Skeletal muscle satellite cell (primary cell): ENCODE measurements at regions not wholly inside any gene's neighbourhood (a gene's known extent, or its start where the extent isn't known, plus 50 kb on each side); places are given as distances from the start of the nearest gene placed in this dataset.
"Not testable (repeated sequence)": the region's sequence is repeated elsewhere in the genome, so short reads cannot be mapped to it uniquely, and the experiment has no call there.

Experiments used
- H3K27me3 ChIP-seq: 2 replicates; pipeline ENCODE4 v1.7.0; 2013; ENCODE audit warnings: low read length; ENCODE audit not compliant: control insufficient read depth, insufficient read depth
- H3K36me3 ChIP-seq: 2 replicates; pipeline ENCODE4 v1.7.0; 2013; ENCODE audit warnings: mild to moderate bottlenecking, control low read depth, low read length; ENCODE audit not compliant: insufficient read depth
- H3K4me1 ChIP-seq: 2 replicates; pipeline ENCODE4 v1.7.0; 2013; ENCODE audit warnings: low read length; ENCODE audit not compliant: control insufficient read depth, insufficient read depth
- H3K4me2 ChIP-seq: 2 replicates; pipeline ENCODE4 v1.7.0; 2013; ENCODE audit warnings: mild to moderate bottlenecking, low read length
- H3K4me3 ChIP-seq: 2 replicates; pipeline ENCODE4 v1.7.0; 2013; ENCODE audit warnings: low read length
- H3K9ac ChIP-seq: 2 replicates; pipeline ENCODE4 v1.7.0; 2013; ENCODE audit warnings: mild to moderate bottlenecking, low read depth, low read length, moderate library complexity
- H3K9me3 ChIP-seq: replicated peaks from 2 replicates; pipeline ENCODE4 v1.7.0; 2013; ENCODE audit warnings: mild to moderate bottlenecking, control low read depth, low read length

- no peak overlapping the region for H3K9ac ChIP-seq
- no peaks in the 10 kb centered on the region for H3K36me3 ChIP-seq
- H3K4me3 ChIP-seq, result no peak overlapping the region
- no peaks in the 10 kb centered on the region for H3K27me3 ChIP-seq
- H3K4me1 ChIP-seq, result peaks cover 5% of the 10 kb centered on the region
- no peaks in the 10 kb centered on the region for H3K9me3 ChIP-seq
- H3K4me2 ChIP-seq, result no peak overlapping the region
These were observed 351.9 kb upstream of the FAT1 start for GRCh38 chr4:187075514-187075913.

DNA sequence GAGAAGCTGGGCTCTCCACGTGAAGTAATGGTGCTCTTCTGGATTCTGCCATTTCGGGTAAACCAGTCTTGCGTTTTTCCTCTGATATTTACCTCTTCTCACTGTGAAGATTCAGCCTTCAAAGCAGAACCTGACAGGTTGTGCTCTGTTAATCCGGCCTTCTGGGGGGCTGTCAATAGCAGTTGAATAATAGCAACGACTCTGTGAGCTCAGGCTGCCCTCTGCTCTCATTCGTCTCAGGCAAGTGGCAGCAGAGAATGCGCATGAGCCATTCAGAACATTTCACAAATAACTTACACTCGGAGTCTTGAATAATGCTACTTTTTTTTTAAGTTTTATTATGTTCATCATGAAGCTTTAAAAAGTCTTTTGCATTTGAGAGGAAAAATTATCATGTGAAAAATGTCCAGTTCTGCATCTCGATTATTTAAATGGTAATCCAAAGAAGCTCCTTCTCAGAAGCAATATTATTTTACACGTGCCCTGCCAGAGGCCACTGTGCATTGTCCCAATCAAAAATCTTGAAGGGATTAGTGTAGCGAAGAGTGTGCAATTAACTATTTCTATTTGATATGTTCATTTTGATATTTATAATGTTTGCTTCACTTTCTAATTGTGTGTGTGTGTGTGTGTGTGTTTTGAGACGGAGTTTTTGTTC lies 354.2 kb upstream of the FAT1 start:
- Histone ChIP-seq H3K9ac (no peak overlapping the region), H3K4me2 (no peak overlapping the region), H3K27me3 (no peaks in the 10 kb centered on the region), H3K9me3 (no peaks in the 10 kb centered on the region), H3K36me3 (no peaks in the 10 kb centered on the region), H3K4me3 (no peak overlapping the region), H3K4me1 (no peaks in the 10 kb centered on the region)

GRCh38 chr4:187084701-187085100 lies 361.0 kb upstream of the FAT1 start:
- Histone ChIP-seq H3K4me2 (no peak overlapping the region), H3K4me3 (no peak overlapping the region), H3K4me1 (no peaks in the 10 kb centered on the region), H3K27me3 (no peaks in the 10 kb centered on the region), H3K36me3 (no peaks in the 10 kb centered on the region), H3K9me3 (no peaks in the 10 kb centered on the region), H3K9ac (no peak overlapping the region)

DNA sequence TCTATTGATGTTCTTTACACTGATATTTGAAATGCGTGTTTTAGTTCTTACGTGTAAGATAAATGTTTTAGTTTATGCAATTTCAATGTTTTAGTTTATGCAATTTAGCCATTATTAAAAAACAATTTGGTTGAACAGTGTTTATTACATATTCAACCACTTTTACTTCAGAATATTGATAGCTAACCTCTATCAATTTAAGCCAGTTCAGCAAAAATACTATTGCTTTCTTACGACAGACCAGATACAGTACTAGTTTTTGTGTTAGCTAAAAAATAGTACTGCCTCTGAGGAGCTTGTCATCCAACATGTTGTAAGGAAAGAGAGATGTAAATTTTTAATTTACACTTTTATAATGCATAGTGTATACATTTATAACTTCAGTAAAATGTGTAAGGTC lies 361.7 kb upstream of the FAT1 start:
- Histone ChIP-seq H3K4me2 (no peak overlapping the region), H3K36me3 (no peaks in the 10 kb centered on the region), H3K27me3 (no peaks in the 10 kb centered on the region), H3K9ac (no peak overlapping the region), H3K4me1 (no peaks in the 10 kb centered on the region), H3K4me3 (no peak overlapping the region), H3K9me3 (no peaks in the 10 kb centered on the region)

DNA sequence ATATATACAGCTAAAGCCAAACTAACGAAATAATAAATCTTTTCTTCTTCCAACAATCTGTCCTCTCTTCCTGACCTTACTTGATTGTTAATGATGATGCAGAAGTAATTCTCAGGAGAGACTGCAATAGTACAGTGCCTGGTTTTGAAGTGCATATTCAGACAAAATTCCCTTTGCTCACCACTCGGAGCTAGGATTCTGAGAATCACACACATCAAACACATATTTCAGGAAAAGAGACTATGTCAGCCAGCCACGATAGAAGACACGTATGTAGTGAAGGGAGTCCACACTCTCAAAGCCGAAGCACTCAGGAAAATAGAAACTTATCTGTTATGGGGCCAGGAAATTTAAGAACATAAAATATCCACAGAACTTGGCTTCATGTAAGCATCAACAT lies 362.5 kb upstream of the FAT1 start:
- no peaks in the 10 kb centered on the region for H3K27me3 ChIP-seq
- H3K4me3 ChIP-seq, result no peak overlapping the region
- H3K36me3 ChIP-seq, result no peaks in the 10 kb centered on the region
- no peak overlapping the region for H3K9ac ChIP-seq
- no peaks in the 10 kb centered on the region for H3K4me1 ChIP-seq
- no peaks in the 10 kb centered on the region for H3K9me3 ChIP-seq
- H3K4me2 ChIP-seq, result no peak overlapping the region

- Histone ChIP-seq H3K36me3 (no peaks in the 10 kb centered on the region), H3K27me3 (no peaks in the 10 kb centered on the region), H3K9ac (no peak overlapping the region), H3K9me3 (no peaks in the 10 kb centered on the region), H3K4me2 (no peak overlapping the region), H3K4me3 (no peak overlapping the region), H3K4me1 (no peaks in the 10 kb centered on the region)
These were observed 364.6 kb upstream of the FAT1 start for GRCh38 chr4:187088070-187088799.

DNA sequence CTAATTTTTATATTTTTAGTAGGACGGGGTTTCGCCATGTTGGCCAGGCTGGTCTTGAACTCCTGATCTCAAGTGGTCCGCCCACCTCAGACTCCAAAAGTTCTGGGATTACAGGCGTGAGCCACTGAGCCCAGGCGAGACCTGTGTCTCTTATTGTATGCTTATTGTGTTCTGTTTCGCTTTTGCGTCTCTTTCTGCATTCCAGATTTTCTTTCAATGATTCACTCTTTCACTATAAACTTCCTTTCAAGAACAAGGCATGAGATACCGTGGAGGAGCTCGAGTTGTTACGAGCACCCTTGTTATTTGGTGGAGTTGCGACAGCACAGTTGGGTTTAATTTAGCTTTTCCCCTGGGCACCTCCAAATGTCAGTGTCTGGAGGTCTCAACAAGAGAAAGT lies 366.7 kb upstream of the FAT1 start:
- H3K4me3 ChIP-seq, result no peak overlapping the region
- no peaks in the 10 kb centered on the region for H3K4me1 ChIP-seq
- no peaks in the 10 kb centered on the region for H3K27me3 ChIP-seq
- no peak overlapping the region for H3K4me2 ChIP-seq
- H3K9me3 ChIP-seq, result no peaks in the 10 kb centered on the region
- no peaks in the 10 kb centered on the region for H3K36me3 ChIP-seq
- H3K9ac ChIP-seq, result no peak overlapping the region

- H3K36me3 ChIP-seq, H3K4me3 ChIP-seq, H3K9ac ChIP-seq, H3K4me2 ChIP-seq, H3K27me3 ChIP-seq, H3K9me3 ChIP-seq, H3K4me1 ChIP-seq: not testable (repeated sequence)
These were observed 367.2 kb upstream of the FAT1 start for GRCh38 chr4:187090832-187091231.

DNA sequence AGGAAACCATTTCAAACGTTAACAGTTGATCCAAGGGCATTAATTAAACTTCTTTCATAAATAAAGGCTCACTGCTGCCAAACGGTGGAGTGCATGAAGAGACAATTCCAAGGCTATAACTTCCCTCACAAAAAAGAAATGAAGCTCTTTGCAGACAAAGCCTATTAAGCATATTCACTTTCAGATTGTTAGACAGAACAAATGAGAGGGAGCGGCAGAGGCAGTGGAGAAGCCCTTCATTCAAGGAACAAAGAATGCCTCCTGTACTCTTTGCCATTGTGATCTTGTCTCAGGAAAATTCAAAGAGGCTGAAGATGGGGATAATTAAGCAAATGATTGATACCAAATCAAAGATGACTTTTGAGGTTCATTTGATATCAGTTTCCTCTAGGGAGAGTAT lies 370.5 kb upstream of the FAT1 start:
- H3K9me3 ChIP-seq, result no peaks in the 10 kb centered on the region
- no peaks in the 10 kb centered on the region for H3K4me1 ChIP-seq
- no peak overlapping the region for H3K4me3 ChIP-seq
- H3K36me3 ChIP-seq, result no peaks in the 10 kb centered on the region
- H3K4me2 ChIP-seq, result no peak overlapping the region
- H3K9ac ChIP-seq, result no peak overlapping the region
- H3K27me3 ChIP-seq, result no peaks in the 10 kb centered on the region

DNA sequence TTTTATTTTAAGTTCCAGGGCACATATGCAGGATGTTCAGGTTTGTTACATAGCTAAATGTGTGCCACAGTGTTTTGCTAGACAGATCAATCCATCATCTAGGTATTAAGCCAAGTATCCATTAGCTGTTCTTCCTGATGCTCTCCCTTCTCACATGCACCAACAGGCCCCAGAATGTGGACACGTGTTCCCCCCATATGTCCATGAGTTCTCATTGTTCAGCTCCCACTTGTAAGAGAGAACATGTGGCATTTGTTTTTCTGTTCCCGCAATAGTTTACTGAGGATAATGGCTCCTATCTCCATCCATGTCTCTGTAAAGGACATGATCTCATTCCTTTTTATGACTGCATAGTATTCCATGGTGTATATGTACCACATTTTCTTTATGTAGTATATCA lies 374.8 kb upstream of the FAT1 start:
- no peak overlapping the region for H3K4me2 ChIP-seq
- no peaks in the 10 kb centered on the region for H3K36me3 ChIP-seq
- no peak overlapping the region for H3K9ac ChIP-seq
- no peak overlapping the region for H3K4me3 ChIP-seq
- no peaks in the 10 kb centered on the region for H3K4me1 ChIP-seq
- H3K9me3 ChIP-seq, result no peaks in the 10 kb centered on the region
- no peaks in the 10 kb centered on the region for H3K27me3 ChIP-seq

DNA sequence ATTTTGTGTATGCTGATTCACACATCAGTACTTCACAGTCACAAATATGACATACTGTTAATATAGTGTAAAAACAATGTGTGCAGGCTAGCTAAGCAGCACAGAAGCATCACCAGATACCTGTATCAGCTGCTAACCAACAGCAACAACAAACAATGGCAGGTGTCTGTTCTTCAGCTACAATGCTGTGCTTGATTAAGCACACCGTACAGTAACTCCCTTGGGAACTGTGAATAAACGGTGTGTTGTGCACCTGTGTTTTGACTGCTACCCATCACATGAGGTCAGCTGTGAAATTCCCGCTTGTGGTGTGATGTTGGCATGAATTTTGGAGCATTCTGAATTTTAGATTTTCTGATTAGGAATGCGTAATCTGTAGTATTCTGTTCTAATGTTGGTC lies 379.7 kb upstream of the FAT1 start:
- no peaks in the 10 kb centered on the region for H3K9me3 ChIP-seq
- H3K4me1 ChIP-seq, result no peaks in the 10 kb centered on the region
- no peaks in the 10 kb centered on the region for H3K36me3 ChIP-seq
- no peak overlapping the region for H3K4me3 ChIP-seq
- H3K4me2 ChIP-seq, result no peak overlapping the region
- no peak overlapping the region for H3K9ac ChIP-seq
- no peaks in the 10 kb centered on the region for H3K27me3 ChIP-seq

- no peaks in the 10 kb centered on the region for H3K9me3 ChIP-seq
- no peak overlapping the region for H3K4me2 ChIP-seq
- no peak overlapping the region for H3K9ac ChIP-seq
- H3K4me1 ChIP-seq, result no peaks in the 10 kb centered on the region
- H3K4me3 ChIP-seq, result no peak overlapping the region
- H3K27me3 ChIP-seq, result no peaks in the 10 kb centered on the region
- H3K36me3 ChIP-seq, result no peaks in the 10 kb centered on the region
These were observed 385.2 kb upstream of the FAT1 start for GRCh38 chr4:187108845-187109244.
